Left lung (tissue), 4 donors: ENCODE measurements at regions not wholly inside any gene's neighbourhood (a gene's known extent, or its start where the extent isn't known, plus 50 kb on each side); places are given as distances from the start of the nearest gene placed in this dataset.

Experiments used
- ATAC-seq: fragments of 200-7000 bp; cut with Tn5 transposase; one replicate; pipeline ENCODE4 v1.9.1; 2020; ENCODE audit warnings: moderate library complexity
- DNase-seq, 4 donors: peaks; one replicate each; pipeline ENCODE4 v3.0.0-alpha.2; 2013 to 2020
- H3K27ac ChIP-seq, 2 donors: fragments of 200-600 bp; sonication (generic) in 1 of 2; one replicate each; pipeline versions ENCODE4 v1.5.0 to v1.8.0; 2020 to 2021
- H3K27me3 ChIP-seq, 2 donors: fragments of 200-600 bp; sonication (generic) in 1 of 2; one replicate each; pipeline versions ENCODE4 v1.5.0 to v1.8.0; 2020 to 2021
- H3K36me3 ChIP-seq, 2 donors: fragments of 200-600 bp; sonication (generic) in 1 of 2; one replicate each; pipeline versions ENCODE4 v1.5.0 to v1.8.0; 2020 to 2021
- H3K4me1 ChIP-seq, 2 donors: fragments of 200-600 bp; one replicate each; pipeline ENCODE4 v1.8.0; 2021
- H3K4me3 ChIP-seq, 2 donors: fragments of 200-600 bp; sonication (generic) in 1 of 2; one replicate each; pipeline versions ENCODE4 v1.5.0 to v1.8.0; 2020 to 2021; ENCODE audit warnings: mild to moderate bottlenecking in 1 of 2
- H3K9me3 ChIP-seq, 2 donors: fragments of 200-600 bp; sonication (generic) in 1 of 2; one replicate each; pipeline versions ENCODE4 v1.5.0 to v1.8.0; 2020 to 2021
- CTCF ChIP-seq, 2 donors: fragments of 200-600 bp; sonication (generic) in 1 of 2; IDR thresholded peaks; one replicate each; pipeline versions ENCODE4 v1.5.0 to v1.8.0; 2021; ENCODE audit warnings: antibody characterized with exemption in 2 of 2
- intact Hi-C, 2 donors: fragments of 100-400 bp; cut with DNase I; formaldehyde crosslinking; loops; one replicate each; pipeline versions ENCODE4 v1.11.2 to v1.14.2; 2022
- donor health status: DM: no; HTN: yes; CAD: no.
- donor health status: DM: no; HTN: no; CAD: no.

- H3K9me3 ChIP-seq = no peaks in the 10 kb centered on the region
Measured at GRCh38 chr18:54035927-54036326, 188.5 kb downstream of the MBD2 start.

GRCh38 chr18:54033052-54033451 is 191.4 kb downstream of the MBD2 start:
- intact Hi-C loops = no loop called here
- no peak for TF ChIP-seq CTCF (IDR thresholded peaks at IDR 0.05)
- no peak overlapping the region for H3K27ac ChIP-seq
- no peaks in the 10 kb centered on the region for H3K27me3 ChIP-seq
- no peak overlapping the region for H3K4me3 ChIP-seq
- no peaks in the 10 kb centered on the region for H3K36me3 ChIP-seq
- H3K9me3 ChIP-seq = no peaks in the 10 kb centered on the region
- H3K4me1 ChIP-seq = no peaks in the 10 kb centered on the region
- DNase-seq (no peak), ATAC-seq (no peak)

More at GRCh38 chr18:54035927-54036326, 188.5 kb downstream of the MBD2 start:
- no peaks in the 10 kb centered on the region for H3K27me3 ChIP-seq
- intact Hi-C loops = no loop called here
- no peak for ATAC-seq
- no peak overlapping the region for H3K27ac ChIP-seq
- no peaks in the 10 kb centered on the region for H3K36me3 ChIP-seq
- no peak for DNase-seq
- no peaks in the 10 kb centered on the region for H3K4me1 ChIP-seq
- H3K4me3 ChIP-seq = no peak overlapping the region
- no peak for TF ChIP-seq CTCF (IDR thresholded peaks at IDR 0.05)

- DNase-seq (no peak), ATAC-seq (no peak)
- Histone ChIP-seq H3K9me3 (no peaks in the 10 kb centered on the region), H3K27me3 (no peaks in the 10 kb centered on the region), H3K36me3 (no peaks in the 10 kb centered on the region), H3K27ac (no peak overlapping the region), H3K4me3 (no peak overlapping the region), H3K4me1 (no peaks in the 10 kb centered on the region)
- TF ChIP-seq CTCF (IDR thresholded peaks at IDR 0.05) = no peak
- intact Hi-C loops = no loop called here
Measured at GRCh38 chr18:54032412-54032811, 192.1 kb downstream of the MBD2 start.

GRCh38 chr18:54031243-54031642 is 193.2 kb downstream of the MBD2 start:
- no peak for ATAC-seq
- TF ChIP-seq CTCF (IDR thresholded peaks at IDR 0.05) = no peak

GRCh38 chr18:54030434-54030833 is 194.0 kb downstream of the MBD2 start:
- no peak for TF ChIP-seq CTCF (IDR thresholded peaks at IDR 0.05)
- ATAC-seq (no peak), DNase-seq (no peak)
- no peak overlapping the region for H3K4me3 ChIP-seq
- H3K27ac ChIP-seq = no peak overlapping the region
- no peaks in the 10 kb centered on the region for H3K36me3 ChIP-seq
- intact Hi-C loops = no loop called here
- no peaks in the 10 kb centered on the region for H3K4me1 ChIP-seq
- H3K9me3 ChIP-seq = no peaks in the 10 kb centered on the region
- H3K27me3 ChIP-seq = no peaks in the 10 kb centered on the region

More at GRCh38 chr18:54031243-54031642, 193.2 kb downstream of the MBD2 start:
- Histone ChIP-seq H3K27me3 (no peaks in the 10 kb centered on the region), H3K4me3 (no peak overlapping the region), H3K27ac (no peak overlapping the region), H3K4me1 (no peaks in the 10 kb centered on the region), H3K36me3 (no peaks in the 10 kb centered on the region), H3K9me3 (no peaks in the 10 kb centered on the region)
- DNase-seq = no peak
- intact Hi-C loops = no loop called here
